GM23248 (cell line): ENCODE measurements at regions not wholly inside any gene's neighbourhood (a gene's known extent, or its start where the extent isn't known, plus 50 kb on each side); places are given as distances from the start of the nearest gene placed in this dataset.

Source experiments
- EZH2 ChIP-seq: fragments of 200-600 bp; sonication (generic); IDR thresholded peaks from 2 replicates; pipeline ENCODE4 v1.6.1; 2018; ENCODE audit warnings: antibody characterized with exemption, mild to moderate bottlenecking; ENCODE audit not compliant: insufficient read depth, poor library complexity, severe bottlenecking
- EZH2phosphoT487 ChIP-seq: fragments of 200-600 bp; sonication (generic); IDR thresholded peaks from 2 replicates; pipeline ENCODE4 v1.6.1; 2018; ENCODE audit warnings: antibody characterized with exemption, moderate library complexity, mild to moderate bottlenecking, low read depth; ENCODE audit not compliant: insufficient read depth

- TF ChIP-seq EZH2: no peak
- no peak for TF ChIP-seq EZH2phosphoT487
Measured at GRCh38 chr12:113641426-113642030, 169.9 kb upstream of the LHX5 start.
